ENCODE measurements at regions not wholly inside any gene's neighbourhood (a gene's known extent, or its start where the extent isn't known, plus 50 kb on each side); places are given as distances from the start of the nearest gene placed in this dataset.

DNA sequence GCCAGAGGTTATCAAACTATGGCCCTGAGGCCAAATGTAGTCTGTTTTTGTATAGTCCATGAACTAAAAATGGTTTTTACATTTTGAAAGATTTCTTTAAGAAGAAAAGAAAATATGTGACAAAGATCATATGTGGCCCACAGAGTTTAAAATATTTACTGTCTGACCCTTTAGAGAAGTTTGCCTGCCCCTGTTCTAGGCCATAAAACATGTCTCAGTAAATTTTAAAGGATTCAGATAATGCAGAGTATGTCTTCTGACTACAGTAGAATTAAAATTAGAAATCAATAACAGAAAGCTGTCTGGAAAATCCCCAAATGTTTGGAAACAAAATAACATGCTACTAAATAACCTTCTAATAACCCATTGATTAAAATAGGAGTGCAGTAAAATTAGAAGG, 86.3 kb downstream of the KCNRG start:
- no peak for DNase-seq (ENCODE audit: low read depth, low spot score)

- DNase-seq (ENCODE audit: low read depth, low spot score) = no peak
Measured at GRCh38 chr13:50104493-50104892, 89.2 kb downstream of the KCNRG start.

DNA sequence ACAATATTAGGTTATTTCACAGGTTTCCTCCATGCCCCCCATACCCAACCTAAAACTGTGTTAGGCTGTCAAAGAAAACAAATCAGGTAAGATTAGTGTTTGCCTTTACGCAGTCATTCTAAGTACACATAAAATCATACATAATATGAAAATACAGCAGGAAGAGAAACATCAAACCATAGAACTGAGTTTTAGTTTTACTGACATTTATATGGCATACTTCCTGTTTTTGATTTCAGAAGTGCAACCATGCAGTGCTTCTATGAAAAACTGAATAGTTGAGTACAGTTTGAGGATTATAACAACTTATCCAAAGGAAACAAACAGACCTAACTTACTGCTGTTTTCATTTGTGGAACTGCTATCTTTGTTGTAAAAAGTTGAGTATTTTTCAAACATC, 91.3 kb downstream of the KCNRG start:
- no peak for DNase-seq (ENCODE audit: low read depth, low spot score)

DNA sequence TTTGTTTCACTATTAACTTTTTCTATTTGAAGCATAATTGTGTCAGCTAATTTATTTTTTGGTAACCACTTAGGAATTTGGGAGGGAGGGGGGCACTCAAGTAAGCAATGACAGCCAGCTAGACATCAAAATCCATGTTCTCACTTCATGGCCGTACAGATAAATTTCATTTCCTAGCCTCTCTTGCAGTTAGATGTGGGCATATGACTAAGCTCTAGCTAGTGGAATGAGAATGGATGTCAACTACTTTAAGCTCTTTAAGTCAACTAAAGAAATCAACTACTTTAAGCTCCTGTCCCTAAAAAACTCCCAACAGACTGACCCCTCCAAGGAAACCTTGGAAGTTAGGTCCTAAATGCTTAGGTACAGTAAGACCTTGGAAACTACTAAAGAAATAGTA, 92.0 kb downstream of the KCNRG start:
- DNase-seq (ENCODE audit: low read depth, low spot score) = no peak

GRCh38 chr13:50114961-50115360, 99.7 kb downstream of the KCNRG start:
- DNase-seq (ENCODE audit: low read depth, low spot score) = no peak

GRCh38 chr13:50115695-50116094, 100.5 kb downstream of the KCNRG start:
- DNase-seq (ENCODE audit: low read depth, low spot score) = no peak

DNA sequence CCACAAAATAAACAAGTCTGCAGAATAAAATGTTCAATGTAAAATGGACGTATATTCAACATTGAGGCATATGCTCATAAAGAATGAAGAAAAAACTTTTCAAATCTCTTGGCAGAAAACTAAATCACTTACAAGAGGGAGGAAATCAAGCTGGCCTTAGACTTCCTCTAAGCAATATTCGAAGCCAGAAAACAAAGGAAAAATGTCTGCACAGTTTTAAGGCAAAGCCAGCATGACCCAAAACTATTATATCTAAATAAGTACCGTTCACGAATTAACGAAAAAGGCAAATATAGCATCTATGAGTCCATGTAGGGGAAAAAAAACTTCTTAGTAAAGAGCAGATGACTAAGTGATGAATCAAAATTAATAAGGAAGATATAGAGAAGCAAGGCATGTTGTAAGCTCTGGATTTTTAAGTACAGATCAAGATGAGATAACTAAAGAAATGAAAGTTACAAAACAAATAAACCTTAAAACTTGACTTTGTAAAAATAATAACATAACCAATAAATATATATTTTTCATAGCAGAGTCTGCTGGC, 101.3 kb downstream of the KCNRG start:
- no peak for DNase-seq (ENCODE audit: low read depth, low spot score)

DNA sequence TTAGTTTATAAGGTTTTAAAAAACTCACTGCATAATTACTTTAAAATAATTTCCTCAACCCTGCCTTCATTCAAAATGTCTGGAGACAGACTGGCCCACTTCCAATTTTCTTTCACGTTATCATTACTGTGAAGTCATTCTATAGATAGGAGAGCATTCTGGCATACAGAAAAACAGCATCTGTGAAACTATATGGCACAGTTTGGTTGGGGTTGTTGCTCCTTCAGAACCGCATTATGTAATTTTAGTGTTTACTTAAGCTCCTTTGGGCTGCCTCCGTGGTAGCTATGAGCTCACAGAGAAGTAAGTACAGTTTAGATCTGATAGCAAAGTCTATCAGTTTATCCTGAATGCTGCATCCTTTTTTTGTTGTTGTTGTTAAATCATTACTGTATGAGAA, 104.3 kb downstream of the KCNRG start:
- no peak for DNase-seq (ENCODE audit: low read depth, low spot score)

DNA sequence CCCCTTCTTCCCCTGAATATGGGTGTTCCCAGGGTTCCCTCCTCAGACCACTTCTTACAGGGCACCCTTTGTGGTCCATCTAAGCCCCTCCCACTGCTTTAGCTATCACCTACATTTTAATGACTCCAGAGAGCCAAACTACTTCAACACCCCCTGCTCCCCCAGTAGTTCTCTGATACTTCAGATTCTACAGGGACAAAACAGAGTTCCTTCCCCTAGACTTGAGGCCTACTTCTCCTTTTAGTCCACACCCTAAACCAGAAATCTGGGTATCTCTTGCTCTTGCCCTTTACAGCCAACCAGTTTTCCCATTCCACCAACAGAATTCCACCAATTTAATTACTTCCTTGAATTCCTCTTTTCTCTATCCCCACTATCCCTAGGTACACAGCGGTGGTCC, 107.2 kb downstream of the KCNRG start:
- DNase-seq (ENCODE audit: low read depth, low spot score) = no peak

DNA sequence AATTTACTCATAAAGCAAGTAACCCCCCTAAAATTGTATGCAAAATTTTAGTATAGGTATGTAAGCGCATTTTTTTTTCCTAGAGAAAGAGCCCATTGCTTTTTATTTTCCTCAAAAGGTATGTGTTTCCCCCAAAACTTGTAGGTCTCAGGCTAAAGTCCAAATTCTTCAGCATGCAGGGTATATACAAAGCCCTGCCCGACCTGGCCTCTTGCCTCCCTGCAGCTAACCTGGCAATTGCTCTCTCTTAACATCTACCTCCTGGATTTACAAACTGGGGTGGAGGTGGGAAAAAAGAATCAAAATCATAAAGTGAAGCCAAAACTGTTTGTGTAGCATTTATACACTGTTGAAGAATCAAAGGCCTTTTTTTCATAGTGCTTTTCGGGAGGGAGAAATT, 107.8 kb downstream of the KCNRG start:
- no peak for DNase-seq (ENCODE audit: low read depth, low spot score)

GRCh38 chr13:50123515-50123861, 108.2 kb downstream of the KCNRG start:
- DNase-seq (ENCODE audit: low read depth, low spot score) = no peak

DNA sequence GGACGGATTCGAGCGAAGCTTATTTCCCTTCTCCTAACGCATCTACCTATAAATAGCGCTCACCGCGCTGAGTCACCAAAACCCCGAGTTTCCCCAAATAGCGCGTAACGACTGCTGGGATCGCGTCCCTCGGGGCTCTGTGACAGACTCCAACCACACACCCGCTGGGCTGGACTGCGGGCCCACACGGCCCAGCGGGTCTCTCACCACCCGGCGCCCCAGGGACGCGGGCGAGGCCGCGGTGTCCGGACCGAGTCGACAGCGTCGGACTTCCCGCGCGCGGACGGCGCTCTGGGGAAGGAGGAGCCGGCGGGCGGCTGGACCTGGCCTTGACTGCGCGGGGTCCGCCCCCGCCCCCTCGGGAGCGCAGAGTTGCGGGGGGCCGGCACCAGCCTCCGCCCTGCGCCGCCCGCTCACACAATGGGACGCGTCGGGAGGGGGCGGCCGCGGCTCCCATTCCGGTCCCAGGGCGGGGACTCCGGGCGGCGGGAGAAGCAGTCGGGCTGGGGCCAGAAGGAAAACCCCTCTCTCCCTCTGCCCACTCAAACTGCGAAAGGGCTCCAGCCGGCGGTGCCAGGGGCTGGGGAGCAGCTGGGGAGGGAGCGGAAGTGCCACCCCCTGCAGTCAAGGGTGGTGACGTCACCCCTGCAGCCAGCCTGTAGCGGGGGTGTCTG, 108.8 kb downstream of the KCNRG start:
- DNase-seq (ENCODE audit: low read depth, low spot score) = no peak

- DNase-seq (ENCODE audit: low read depth, low spot score) = no peak
Measured at GRCh38 chr13:50124536-50125303, 109.5 kb downstream of the KCNRG start.

DNA sequence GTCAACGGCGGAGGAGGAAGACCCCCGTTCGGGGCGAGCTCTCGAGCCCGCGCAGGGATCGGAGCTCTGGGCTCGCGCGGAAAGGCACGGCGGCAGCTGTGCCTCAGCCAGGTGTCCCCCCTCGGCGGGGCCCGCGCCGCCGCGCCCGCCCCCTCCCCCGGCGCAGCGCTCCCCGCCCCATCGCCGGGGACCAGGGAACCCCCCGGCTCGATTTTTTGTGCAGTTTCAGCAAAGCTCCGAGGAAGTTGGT, 110.0 kb downstream of the KCNRG start:
- DNase-seq (ENCODE audit: low read depth, low spot score) = no peak

GRCh38 chr13:50125554-50126262, 110.5 kb downstream of the KCNRG start:
- no peak for DNase-seq (ENCODE audit: low read depth, low spot score)

DNA sequence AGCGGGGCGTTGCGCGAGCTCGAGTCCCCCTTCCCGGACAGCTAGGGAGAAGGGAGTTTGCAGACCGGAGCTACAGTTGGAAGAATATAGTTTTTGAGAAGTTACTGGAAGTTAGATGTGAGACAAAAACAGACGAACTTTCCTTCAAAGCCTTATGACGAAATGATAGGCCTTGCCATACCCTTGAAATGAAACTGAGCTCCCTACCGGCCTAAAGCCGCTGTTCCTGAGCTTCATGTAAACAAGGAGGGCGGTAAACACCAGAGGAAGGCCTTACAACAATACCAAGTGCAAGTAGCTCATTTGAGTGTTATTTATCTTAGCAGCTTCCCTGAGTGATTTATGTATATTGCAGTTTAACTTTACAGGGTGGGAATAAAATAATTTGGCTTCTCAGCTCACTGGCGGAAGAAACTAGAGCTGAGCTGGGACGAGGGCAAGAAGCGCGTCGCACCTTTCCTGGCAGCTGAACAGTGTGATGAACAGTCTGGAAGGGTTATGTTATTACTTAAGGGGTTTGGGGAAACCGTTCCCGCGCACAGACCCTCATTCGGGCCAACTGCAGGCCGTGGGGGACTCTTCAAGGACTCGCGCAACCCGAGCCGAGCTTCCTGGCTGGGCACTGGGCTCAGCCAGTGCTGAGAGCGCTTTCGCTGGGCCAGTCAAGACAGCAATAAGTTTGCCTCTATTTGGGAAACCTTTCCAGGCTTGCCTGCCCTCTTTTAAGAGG, 111.2 kb downstream of the KCNRG start:
- no peak for DNase-seq (ENCODE audit: low read depth, low spot score)

DNA sequence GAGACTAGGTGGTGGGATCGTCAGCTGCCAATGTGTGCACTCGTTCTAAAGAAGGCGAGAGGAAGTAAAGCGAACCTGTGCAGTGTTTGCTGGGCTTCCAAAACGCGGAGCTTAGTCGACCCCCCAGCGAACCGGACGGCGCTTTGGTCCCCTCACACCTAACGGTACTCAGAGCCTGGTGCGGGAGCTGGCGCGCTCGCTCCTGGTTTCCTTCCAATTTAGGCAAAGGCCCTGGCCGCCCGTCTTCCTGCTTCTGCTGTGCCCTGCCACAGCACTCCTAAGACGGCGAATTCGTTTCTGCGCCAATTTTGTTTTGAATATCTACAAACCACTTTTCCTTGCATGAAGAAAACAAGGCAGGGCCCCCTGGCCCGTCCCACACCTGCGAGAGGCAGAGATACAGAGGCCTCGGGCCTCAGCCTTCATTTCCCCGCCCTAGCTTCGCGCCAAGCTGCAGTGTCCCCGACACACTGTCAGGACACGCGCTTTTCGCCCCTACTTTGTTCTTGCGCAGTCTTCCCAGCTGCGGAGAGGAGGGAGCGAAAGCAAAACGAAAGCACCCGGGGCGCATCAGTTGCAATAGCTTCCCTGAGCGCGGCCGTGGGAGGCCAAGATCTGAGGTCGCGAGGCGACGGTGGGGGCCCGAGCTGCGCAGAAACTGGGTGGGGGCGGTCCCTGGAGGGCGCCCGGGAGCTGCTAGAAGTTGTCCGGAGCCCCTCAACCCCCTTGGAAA, 111.9 kb downstream of the KCNRG start:
- DNase-seq (ENCODE audit: low read depth, low spot score) = no peak

- DNase-seq (ENCODE audit: low read depth, low spot score) = no peak
Measured at GRCh38 chr13:50127726-50128291, 112.6 kb downstream of the KCNRG start.

GRCh38 chr13:50128428-50128931, 113.2 kb downstream of the KCNRG start:
- DNase-seq (ENCODE audit: low read depth, low spot score) = no peak

DNA sequence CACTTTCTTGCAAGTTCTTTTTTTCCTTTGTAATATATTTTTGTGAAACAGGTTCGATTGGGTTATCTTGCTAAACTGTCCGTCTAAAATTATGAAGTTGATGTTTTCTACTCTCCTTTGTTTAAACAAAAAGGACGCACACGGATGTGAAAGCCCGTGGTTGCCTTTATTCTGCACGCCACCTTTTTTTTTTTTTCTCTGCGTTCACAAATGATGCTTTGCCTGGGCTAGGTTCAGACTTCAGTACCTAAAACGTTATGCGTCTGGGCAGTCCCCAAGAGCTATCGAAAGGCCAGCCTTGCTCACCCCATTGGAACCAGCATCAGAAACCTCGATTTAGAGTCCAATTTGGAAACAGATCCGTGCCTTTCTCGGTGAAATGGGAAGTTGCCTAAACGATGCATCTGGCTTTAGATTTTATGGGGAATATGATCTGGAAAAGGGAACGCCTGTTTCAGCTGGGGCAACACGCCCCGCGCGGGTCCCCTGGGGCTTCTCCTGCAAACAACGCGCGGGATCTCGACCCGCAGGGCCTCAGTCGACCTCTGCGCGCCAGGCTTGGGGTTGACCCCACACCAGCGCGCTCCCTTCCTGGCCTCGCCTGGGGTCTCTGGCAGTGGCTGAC, 113.9 kb downstream of the KCNRG start:
- DNase-seq (ENCODE audit: low read depth, low spot score) = no peak

GRCh38 chr13:50129706-50130122, 114.5 kb downstream of the KCNRG start:
- no peak for DNase-seq (ENCODE audit: low read depth, low spot score)

Measured in iPS DF 19.7 (cell line).